SU-DHL-6 (cell line): ENCODE measurements at regions not wholly inside any gene's neighbourhood (a gene's known extent, or its start where the extent isn't known, plus 50 kb on each side); places are given as distances from the start of the nearest gene placed in this dataset.

Experiments used
- H2AFZ ChIP-seq: fragments of 200-600 bp; sonication (generic); 2 replicates; pipeline ENCODE4 v1.6.1; 2014; ENCODE audit warnings: low read depth, mild to moderate bottlenecking, moderate library complexity, mixed read lengths, antibody characterized with exemption, low read length; ENCODE audit not compliant: severe bottlenecking
- H3F3A ChIP-seq: fragments of 200-600 bp; shearing (Covaris generic); 2 replicates; pipeline ENCODE4 v1.6.0; 2016; ENCODE audit warnings: antibody characterized with exemption, mild to moderate bottlenecking; ENCODE audit not compliant: insufficient read depth
- H3K27ac ChIP-seq: fragments of 200-600 bp; sonication (generic); 2 replicates; pipeline ENCODE4 v1.5.1; 2016; ENCODE audit warnings: low read depth, mild to moderate bottlenecking, low read length, moderate library complexity, mixed read lengths
- H3K27me3 ChIP-seq: fragments of 200-600 bp; sonication (generic), shearing (Covaris generic); 2 replicates; pipeline ENCODE4 v1.6.0; 2014; ENCODE audit warnings: mild to moderate bottlenecking, low read length
- H3K36me3 ChIP-seq: fragments of 200-600 bp; sonication (generic); 2 replicates; pipeline ENCODE4 v1.6.1; 2014; ENCODE audit warnings: mild to moderate bottlenecking, low read length, mixed read lengths
- H3K4me2 ChIP-seq: fragments of 300-600, 200-600 bp; shearing (Covaris generic), sonication (generic); 2 replicates; pipeline ENCODE4 v1.6.0; 2014; ENCODE audit warnings: low read length, low read depth, mild to moderate bottlenecking; ENCODE audit not compliant: poor library complexity, severe bottlenecking
- H3K4me3 ChIP-seq: fragments of 200-600 bp; sonication (generic); 2 replicates; pipeline ENCODE4 v1.5.1; 2014; ENCODE audit warnings: antibody characterized with exemption, low read length, mild to moderate bottlenecking, mixed read lengths; ENCODE audit not compliant: insufficient read depth, poor library complexity, severe bottlenecking
- H3K79me2 ChIP-seq: fragments of 200-600 bp; sonication (generic); 2 replicates; pipeline ENCODE4 v1.6.1; 2014; ENCODE audit warnings: mild to moderate bottlenecking, low read length, moderate library complexity; ENCODE audit not compliant: insufficient read depth
- H3K9ac ChIP-seq: fragments of 200-600 bp; sonication (generic); 2 replicates; pipeline ENCODE4 v1.7.0; 2014; ENCODE audit warnings: mild to moderate bottlenecking, low read length
- H3K9me2 ChIP-seq: fragments of 200-600 bp; sonication (generic); replicated peaks from 2 replicates; pipeline ENCODE4 v1.6.1; 2014; ENCODE audit warnings: low read length; ENCODE audit not compliant: insufficient read depth
- H3K9me3 ChIP-seq: fragments of 200-600 bp; sonication (generic); 2 replicates; pipeline ENCODE4 v1.6.1; 2014; ENCODE audit warnings: low read length, mixed read lengths; ENCODE audit not compliant: insufficient read depth
- H4K20me1 ChIP-seq: fragments of 200-600 bp; sonication (generic); 2 replicates; pipeline ENCODE4 v1.6.1; 2014; ENCODE audit warnings: low read depth, mild to moderate bottlenecking, antibody characterized with exemption, low read length, moderate library complexity, mixed read lengths
- EZH2phosphoT487 ChIP-seq: fragments of 200-600 bp; sonication (generic), shearing (Covaris generic); conservative IDR thresholded peaks from 2 replicates; pipeline ENCODE4 v1.6.1; 2018; ENCODE audit warnings: mild to moderate bottlenecking, antibody characterized with exemption, low read length, moderate library complexity, mixed read lengths
- TF ChIP-seq, protein P1 (sequence below): fragments of 200-600 bp; sonication (generic); IDR thresholded peaks from one replicate; pipeline ENCODE4 v1.5.1; 2017; ENCODE audit warnings: antibody characterized with exemption, mild to moderate bottlenecking, low read length, moderate library complexity; ENCODE audit not compliant: insufficient read depth, poor library complexity, severe bottlenecking

DNA sequence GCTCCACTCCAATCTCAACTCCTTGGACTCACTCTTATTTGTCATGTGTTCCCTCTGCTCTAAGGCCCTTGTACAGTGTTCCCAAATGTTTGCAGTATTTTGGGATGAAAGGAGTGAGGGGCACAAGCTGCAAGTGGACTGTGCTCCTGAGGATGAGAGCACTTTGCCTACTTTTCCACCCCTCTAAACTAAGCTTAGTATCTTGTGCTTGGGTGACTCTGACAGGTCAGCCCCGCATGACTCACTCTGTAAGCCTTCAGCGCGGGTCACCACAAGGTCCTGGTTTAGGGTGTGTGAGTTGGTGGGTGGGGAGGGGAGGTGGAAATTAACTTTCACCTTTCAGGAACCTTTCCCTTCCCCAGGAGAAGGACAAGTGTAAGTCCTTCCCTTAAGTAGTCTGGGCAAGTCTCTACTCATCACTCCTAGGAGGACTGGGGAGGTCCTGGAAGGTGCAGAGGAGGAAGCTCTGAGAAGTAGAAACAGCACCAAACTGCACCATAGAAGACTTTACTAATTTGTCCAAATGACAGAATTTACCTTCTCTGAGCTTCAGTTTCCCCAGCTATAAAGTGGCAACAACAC, 68.8 kb upstream of the EPB41L1 start:
- Histone ChIP-seq H3K79me2 (no peaks in the 10 kb centered on the region), H3K27me3 (no peaks in the 10 kb centered on the region), H3F3A (no peaks in the 10 kb centered on the region), H3K4me3 (no peak overlapping the region), H2AFZ (no peak overlapping the region), H3K9ac (no peak overlapping the region), H3K9me2 (no peaks in the 10 kb centered on the region), H4K20me1 (no peaks in the 10 kb centered on the region), H3K9me3 (no peaks in the 10 kb centered on the region), H3K36me3 (no peaks in the 10 kb centered on the region), H3K4me2 (no peak overlapping the region), H3K27ac (no peak overlapping the region)
- TF ChIP-seq, protein P1, sequence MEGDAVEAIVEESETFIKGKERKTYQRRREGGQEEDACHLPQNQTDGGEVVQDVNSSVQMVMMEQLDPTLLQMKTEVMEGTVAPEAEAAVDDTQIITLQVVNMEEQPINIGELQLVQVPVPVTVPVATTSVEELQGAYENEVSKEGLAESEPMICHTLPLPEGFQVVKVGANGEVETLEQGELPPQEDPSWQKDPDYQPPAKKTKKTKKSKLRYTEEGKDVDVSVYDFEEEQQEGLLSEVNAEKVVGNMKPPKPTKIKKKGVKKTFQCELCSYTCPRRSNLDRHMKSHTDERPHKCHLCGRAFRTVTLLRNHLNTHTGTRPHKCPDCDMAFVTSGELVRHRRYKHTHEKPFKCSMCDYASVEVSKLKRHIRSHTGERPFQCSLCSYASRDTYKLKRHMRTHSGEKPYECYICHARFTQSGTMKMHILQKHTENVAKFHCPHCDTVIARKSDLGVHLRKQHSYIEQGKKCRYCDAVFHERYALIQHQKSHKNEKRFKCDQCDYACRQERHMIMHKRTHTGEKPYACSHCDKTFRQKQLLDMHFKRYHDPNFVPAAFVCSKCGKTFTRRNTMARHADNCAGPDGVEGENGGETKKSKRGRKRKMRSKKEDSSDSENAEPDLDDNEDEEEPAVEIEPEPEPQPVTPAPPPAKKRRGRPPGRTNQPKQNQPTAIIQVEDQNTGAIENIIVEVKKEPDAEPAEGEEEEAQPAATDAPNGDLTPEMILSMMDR: no peak
- no peak for TF ChIP-seq EZH2phosphoT487

DNA sequence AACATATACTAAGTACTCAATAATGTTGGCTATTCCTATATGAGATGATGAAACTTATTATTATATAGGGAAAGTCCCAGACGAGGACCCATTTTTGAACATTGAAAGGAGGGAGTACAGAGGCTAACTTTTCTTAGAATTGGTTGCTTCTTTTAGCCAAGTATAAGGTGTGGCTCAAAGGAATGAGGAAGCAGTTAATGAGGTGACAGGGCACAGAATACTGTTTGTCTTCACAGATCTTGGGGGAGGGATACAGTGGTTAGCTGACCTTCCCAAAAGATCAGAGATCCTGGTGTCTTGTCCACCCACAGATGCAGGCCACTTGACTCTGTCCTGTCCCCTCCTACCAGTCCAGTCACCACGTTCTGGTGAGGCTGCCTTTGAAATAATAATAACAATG, 67.8 kb upstream of the EPB41L1 start:
- Histone ChIP-seq H3K79me2 (no peaks in the 10 kb centered on the region), H3K9me2 (no peaks in the 10 kb centered on the region), H3K9me3 (no peaks in the 10 kb centered on the region), H3K27me3 (no peaks in the 10 kb centered on the region), H3K9ac (no peak overlapping the region), H2AFZ (no peak overlapping the region), H3K4me3 (no peak overlapping the region), H3K36me3 (no peaks in the 10 kb centered on the region), H3K27ac (no peak overlapping the region), H3K4me2 (no peak overlapping the region), H4K20me1 (no peaks in the 10 kb centered on the region), H3F3A (no peaks in the 10 kb centered on the region)
- TF ChIP-seq, protein P1: no peak
- no peak for TF ChIP-seq EZH2phosphoT487

DNA sequence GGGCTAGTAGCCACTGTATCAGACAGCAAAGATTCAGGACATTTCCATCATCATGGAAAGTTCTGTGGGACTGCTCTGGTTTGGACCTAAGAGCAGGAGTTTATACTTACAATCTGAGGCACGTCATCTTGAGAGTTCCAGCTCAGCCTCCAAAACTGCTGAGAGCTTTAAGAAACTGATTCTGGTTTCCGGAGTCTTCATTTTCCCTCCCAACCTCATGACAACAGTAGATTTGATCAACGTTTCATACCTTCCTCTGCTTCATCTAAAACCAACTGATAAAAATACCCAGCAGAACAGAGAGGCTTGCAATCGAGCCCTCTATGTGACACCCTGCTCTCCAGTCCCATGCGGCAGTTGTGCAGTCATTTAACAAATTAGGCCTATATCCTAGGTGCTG, 64.3 kb upstream of the EPB41L1 start:
- H3K27me3 ChIP-seq: no peaks in the 10 kb centered on the region
- no peaks in the 10 kb centered on the region for H3K9me3 ChIP-seq
- no peak overlapping the region for H3K4me3 ChIP-seq
- H3F3A ChIP-seq: no peaks in the 10 kb centered on the region
- no peak for TF ChIP-seq EZH2phosphoT487
- TF ChIP-seq, protein P1: no peak
- H2AFZ ChIP-seq: no peak overlapping the region
- H3K9ac ChIP-seq: no peak overlapping the region
- H4K20me1 ChIP-seq: no peaks in the 10 kb centered on the region
- no peak overlapping the region for H3K4me2 ChIP-seq
- no peaks in the 10 kb centered on the region for H3K36me3 ChIP-seq
- H3K27ac ChIP-seq: no peak overlapping the region
- H3K9me2 ChIP-seq: no peaks in the 10 kb centered on the region
- H3K79me2 ChIP-seq: no peaks in the 10 kb centered on the region
